Stomach (tissue), 4 donors: ENCODE measurements at regions not wholly inside any gene's neighbourhood (a gene's known extent, or its start where the extent isn't known, plus 50 kb on each side); places are given as distances from the start of the nearest gene placed in this dataset.

ENCODE experiments used
- CTCF ChIP-seq, 7 experiments: fragments of 450-650 bp in 4 of 7; fragments of 200-600 bp in 3 of 7; sonication (generic) in 3 of 7; IDR thresholded peaks; one replicate each; pipeline ENCODE4 v1.5.1; 2016 to 2019; ENCODE audit warnings: antibody characterized with exemption in 7 of 7, control low read depth in 2 of 7, mild to moderate bottlenecking in 1 of 7
- EP300 ChIP-seq: sonication (generic); formaldehyde crosslinking; IDR thresholded peaks from one replicate; pipeline ENCODE4 v1.6.1; 2017; ENCODE audit warnings: antibody characterized with exemption
- POLR2A ChIP-seq, 4 donors: fragments of 450-650 bp; IDR thresholded peaks; one replicate each; pipeline ENCODE4 v1.6.1; 2016; ENCODE audit warnings: antibody characterized with exemption in 4 of 4, control low read depth in 2 of 4, mild to moderate bottlenecking in 1 of 4, moderate library complexity in 1 of 4

GRCh38 chr5:39767916-39768315, 343.1 kb upstream of the DAB2 start:
- TF ChIP-seq CTCF (IDR thresholded peaks at IDR 0.05) (no peak), EP300 (no peak), POLR2A (IDR thresholded peaks at IDR 0.05) (no peak)
